ENCODE measurements at regions not wholly inside any gene's neighbourhood (a gene's known extent, or its start where the extent isn't known, plus 50 kb on each side); places are given as distances from the start of the nearest gene placed in this dataset.
"Not testable (repeated sequence)": the region's sequence is repeated elsewhere in the genome, so short reads cannot be mapped to it uniquely, and the experiment has no call there.

DNA sequence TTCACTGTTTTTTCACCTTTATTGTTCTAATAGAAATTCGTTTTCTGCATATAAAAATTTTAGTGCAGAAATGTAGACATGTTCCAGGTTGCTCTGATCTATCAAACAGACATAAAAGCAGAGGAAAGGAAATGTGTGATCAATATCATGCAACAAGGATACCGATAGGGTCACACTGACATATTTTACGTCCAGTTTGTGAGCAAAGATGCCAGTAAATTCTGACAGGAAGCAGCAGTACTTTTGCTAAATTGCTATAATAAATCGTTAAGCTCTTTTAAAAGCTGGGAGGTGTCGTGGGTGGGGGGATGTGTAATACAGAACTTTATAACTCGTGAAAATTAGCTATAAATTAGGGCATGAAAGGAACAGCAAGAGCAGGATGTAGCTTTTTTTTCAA is 955.2 kb downstream of the BRINP3 start:
- no peak for DNase-seq (ENCODE audit: low spot score)

GRCh38 chr1:189524501-189524900 is 953.2 kb downstream of the BRINP3 start:
- DNase-seq (ENCODE audit: low spot score): no peak

DNA sequence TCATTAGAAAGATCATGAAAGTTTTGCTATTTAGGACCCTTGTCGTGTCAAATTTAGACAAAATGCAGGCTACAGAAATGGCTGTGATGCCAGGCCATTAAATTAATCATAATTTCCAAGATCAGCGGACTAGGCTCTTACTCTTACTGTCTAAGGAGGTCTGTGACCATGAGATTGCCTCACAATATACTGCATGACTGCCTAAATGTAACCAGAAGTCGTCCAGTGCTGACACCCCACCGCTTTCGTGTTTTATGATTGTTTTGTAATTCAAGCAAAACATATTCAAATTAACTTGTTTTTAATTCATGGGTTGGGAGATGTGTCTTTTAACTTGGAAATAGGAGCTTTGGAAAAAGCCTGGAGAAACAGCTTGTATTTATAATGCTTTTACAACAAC is 947.5 kb downstream of the BRINP3 start:
- no peak for DNase-seq (ENCODE audit: low spot score)

DNA sequence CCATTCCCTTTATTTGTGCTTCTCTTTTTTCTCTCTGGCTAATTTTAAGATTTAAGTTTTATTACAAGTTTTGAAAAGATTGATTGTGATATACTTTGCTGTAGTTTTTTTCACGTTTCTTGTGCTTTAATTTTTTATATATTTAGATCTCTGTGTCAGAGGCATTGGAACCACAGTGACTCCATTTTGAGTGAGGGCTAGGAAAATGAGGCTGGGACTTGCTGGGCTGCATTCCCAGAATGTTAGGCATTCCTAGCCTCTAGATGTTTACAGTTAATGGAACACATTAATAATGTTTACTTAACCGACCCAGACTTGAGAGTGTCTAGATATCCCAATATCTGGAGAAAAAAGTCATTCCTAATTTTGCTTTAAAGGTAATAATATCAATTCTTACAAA is 939.4 kb downstream of the BRINP3 start:
- DNase-seq (ENCODE audit: low spot score): no peak

DNA sequence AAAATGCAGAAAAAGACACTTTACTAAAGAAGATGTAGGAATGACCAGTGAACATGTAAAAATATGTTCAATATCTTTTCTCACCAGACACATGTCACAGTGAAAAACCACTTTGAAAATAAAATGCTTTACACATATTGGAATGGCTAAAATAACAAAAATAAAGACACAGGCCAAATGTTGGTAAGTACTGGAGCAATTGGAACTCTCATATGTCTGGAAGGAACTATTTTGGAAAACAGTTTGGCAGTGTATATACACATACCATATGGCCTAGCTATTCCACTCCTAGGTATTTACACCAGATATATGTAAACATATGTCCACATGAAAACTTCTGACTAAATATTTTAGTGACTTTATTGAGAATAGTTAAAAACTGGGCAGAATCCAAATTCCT is 927.2 kb downstream of the BRINP3 start:
- DNase-seq (ENCODE audit: low spot score): no peak

DNA sequence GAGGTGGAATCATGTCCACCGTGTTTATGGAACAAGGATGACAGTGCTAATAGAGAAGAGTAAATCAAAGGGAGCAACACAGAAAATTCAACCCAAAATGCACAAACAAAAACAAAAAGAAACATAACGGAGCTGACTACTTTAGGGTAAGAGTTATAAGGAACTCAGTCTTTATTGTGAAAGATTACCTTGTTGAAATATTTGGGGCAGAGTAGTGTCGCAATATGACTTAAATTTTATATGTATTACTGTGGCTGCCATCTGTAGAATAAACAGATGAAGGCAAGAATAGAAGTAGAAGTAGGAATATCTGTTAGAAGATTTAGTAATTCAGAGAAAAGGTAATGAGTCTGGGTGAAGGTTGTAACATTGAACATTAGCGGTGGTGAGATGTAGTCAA is 913.9 kb downstream of the BRINP3 start:
- DNase-seq (ENCODE audit: low spot score): no peak

GRCh38 chr1:189567890-189568289 is 909.8 kb downstream of the BRINP3 start:
- no peak for DNase-seq (ENCODE audit: low spot score)

- no peak for DNase-seq (ENCODE audit: low spot score)
Observed at GRCh38 chr1:189596197-189596596, 881.5 kb downstream of the BRINP3 start.

- no peak for DNase-seq (ENCODE audit: low spot score)
Observed at GRCh38 chr1:189597083-189597482, 880.6 kb downstream of the BRINP3 start.

- DNase-seq (ENCODE audit: low spot score): no peak
Observed at GRCh38 chr1:189605226-189605625, 872.4 kb downstream of the BRINP3 start.

DNA sequence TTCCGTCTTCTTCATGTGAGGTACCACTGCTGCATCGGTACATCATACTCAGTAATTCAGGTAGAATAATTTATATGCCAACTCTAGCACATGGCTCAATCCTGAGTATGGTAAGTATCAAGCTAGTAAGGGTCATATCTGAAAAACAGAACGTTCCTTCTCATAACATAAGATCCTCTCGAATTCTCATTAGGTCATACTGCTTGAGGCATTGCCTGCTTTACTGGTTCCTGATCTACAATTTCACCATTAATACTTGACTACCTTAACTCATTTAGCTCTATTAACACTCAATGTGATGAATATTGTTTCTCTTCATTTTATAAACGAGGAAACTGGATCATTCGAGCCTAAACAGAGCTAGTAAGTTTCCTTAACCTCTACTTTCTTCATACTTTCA is 871.6 kb downstream of the BRINP3 start:
- DNase-seq (ENCODE audit: low spot score): no peak

DNA sequence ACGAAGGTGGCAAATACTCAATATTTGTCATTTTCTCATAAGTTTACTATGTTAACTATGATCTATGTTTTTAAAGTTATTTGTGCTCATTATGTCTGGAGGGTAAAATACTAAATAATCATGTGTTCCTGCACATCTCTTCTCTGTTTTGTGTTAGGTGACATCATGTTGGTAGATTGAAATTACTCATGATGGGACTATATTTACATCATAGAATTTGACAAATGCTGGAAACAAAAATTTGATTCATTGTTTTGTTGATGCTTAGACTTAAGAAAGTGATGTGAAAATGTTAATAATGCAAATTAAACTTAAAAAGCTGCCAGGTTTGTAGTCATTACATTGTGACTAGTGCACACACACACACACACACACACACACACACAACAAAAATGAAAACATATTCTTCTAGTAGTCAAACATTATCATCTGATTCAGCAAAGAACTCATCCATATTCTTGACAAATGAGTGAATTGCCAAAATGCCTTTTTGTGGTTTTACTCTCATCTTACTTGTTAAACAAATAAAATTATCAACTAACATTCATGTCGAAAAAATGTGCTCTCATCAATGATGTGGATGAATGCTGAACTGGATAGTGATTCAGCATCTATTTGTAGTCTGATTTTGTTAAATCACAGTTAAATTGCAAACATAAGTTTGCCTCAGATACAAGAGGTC is 870.7 kb downstream of the BRINP3 start:
- DNase-seq (ENCODE audit: low spot score): no peak

DNA sequence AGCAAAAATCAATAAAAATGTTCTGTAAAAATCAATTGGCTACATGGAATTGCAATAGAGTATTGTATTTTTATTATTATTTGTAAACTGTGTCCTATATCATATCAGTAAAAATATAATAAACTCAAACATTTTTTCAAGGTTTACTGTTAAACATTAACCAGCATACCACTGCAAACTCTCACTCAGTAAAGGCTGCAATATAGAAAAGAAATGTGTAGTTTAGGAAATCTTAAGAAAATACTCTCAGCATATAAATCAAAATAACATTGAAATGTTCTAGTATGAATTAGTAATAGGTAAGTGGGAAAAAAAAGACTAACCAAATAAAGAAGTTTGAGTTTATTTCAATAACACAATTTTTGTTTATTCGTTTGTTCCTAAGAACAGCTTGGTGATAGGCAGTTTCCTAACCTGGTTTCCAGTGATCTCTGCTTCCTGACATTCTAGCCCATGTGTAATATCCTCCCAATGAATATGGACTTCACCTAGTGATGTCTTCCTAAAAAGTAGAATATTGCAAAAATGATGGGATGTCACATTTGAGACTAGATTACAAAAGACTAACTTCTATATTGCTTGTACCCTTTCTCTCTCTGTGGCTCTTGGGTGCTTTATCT is 870.1 kb downstream of the BRINP3 start:
- DNase-seq (ENCODE audit: low spot score): no peak

GRCh38 chr1:189609167-189609566 is 868.5 kb downstream of the BRINP3 start:
- no peak for DNase-seq (ENCODE audit: low spot score)

GRCh38 chr1:189616893-189617292 is 860.8 kb downstream of the BRINP3 start:
- no peak for DNase-seq (ENCODE audit: low spot score)

- DNase-seq (ENCODE audit: low spot score): no peak
Observed at GRCh38 chr1:189619682-189620332, 857.9 kb downstream of the BRINP3 start.

GRCh38 chr1:189620471-189620870 is 857.2 kb downstream of the BRINP3 start:
- DNase-seq (ENCODE audit: low spot score): no peak

DNA sequence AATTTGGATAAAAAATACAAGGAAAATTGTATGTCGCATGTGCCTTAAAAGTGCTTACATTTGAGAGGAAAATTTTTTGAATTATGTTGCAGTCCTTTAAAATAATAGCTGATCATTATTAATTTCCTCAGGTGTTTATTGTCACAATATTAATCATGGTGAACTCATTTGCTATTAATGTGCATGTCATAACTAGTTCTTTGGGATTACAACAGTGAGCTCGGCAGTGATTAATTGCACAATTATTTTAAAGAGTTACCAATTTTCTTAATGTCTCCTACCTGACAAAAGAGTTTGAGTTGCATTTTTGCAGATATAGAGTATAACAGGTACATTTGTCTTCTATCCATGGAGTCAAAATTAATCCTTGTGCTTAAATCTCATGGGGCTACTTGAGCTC is 854.3 kb downstream of the BRINP3 start:
- no peak for DNase-seq (ENCODE audit: low spot score)

DNA sequence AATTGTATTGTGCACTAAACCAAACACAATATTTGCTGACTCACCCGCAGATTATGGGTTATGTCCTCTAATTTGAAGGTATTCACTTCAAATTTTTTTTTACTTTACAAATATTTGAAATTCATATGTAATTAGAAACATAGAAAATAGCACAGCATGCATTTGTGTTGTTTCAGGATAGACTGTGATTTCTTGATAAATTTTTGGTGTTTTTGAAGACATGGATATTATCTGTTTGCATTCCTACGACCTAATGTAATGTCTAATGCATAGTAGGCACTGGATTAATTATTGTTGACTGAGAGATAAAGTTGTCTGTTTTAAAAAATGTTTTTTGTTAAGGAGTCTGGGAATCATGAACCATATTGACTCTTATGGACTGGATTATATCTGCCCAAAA is 850.2 kb downstream of the BRINP3 start:
- DNase-seq (ENCODE audit: low spot score): no peak

DNA sequence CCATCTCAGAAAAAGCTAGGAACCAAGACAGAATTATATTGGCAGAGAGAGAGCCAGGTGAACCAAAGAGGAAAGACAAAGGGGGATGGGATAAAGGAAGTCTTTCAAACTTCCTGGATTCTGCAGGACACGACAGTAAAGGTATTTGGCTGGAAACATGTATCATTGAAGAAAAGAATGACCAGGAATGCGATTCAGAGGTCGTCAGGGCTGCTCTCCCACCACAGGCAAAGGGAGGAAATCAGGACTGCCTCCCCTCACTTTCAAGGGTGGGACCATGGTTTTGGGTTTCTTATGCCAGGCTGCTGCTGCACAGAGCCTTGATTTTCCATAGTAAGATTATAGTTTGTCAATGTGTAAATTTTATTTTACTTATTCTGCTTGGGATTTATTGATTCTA is 848.8 kb downstream of the BRINP3 start:
- no peak for DNase-seq (ENCODE audit: low spot score)

DNA sequence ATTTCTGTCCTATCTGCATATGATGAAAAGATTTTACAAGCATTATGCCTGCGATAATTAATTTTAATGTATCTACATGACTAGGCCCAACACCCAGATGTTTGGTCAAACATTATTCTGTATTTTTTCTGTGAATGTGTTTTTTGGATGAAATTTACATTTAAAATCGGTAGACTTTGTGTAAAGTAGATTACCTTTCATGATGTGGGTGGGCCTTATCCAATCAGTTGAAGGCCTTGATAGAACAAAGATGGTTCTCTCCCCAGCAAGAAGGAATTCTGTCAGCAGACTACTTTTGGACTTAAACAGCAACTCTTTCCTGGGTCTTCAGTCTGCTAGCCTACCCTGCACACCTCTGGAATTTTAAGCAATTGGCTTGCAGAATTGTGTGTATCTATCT is 844.0 kb downstream of the BRINP3 start:
- DNase-seq (ENCODE audit: low spot score): no peak

GRCh38 chr1:189637041-189637440 is 840.6 kb downstream of the BRINP3 start:
- DNase-seq (ENCODE audit: low spot score): no peak

DNA sequence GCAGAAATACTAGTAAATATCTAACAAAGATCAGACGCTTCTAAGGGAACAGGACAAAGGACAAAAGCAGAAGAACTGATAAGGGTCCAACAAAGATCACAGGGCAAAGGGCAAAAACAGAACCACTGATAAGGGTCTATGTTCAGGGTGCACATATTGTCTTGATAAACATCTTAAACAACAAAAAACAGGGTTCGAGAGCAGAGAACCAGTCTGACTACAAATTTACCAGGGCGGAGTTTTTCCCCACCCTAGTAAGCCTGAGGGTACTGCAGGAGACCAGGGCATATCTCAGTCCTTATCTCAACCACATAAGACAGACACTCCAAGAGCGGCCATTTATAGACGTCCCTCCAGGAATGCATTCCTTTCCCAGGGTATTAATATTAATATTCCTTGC is 833.5 kb downstream of the BRINP3 start:
- DNase-seq (ENCODE audit: low spot score): not testable (repeated sequence)

DNA sequence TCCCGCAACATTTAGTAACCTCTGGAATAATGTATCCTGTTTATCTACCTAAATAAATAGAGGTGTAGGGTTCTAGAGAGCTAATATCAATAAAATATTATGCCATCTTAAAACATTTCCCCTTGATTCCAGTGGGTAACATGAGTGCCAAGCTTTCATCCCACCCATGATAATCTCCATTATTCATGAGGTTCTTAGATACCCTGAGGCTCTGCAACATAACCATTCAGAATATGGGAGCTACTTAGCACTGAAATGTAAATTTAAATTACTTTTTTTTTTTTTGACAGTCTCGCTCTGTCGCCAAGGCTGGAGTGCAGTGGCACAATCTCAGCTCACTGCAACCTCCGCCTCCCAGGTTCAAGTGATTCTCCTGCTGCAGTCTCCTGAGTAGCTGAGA is 832.7 kb downstream of the BRINP3 start:
- DNase-seq (ENCODE audit: low spot score): no peak

Measured in SW480 (cell line).